ENCODE measurements at regions not wholly inside any gene's neighbourhood (a gene's known extent, or its start where the extent isn't known, plus 50 kb on each side); places are given as distances from the start of the nearest gene placed in this dataset.

DNA sequence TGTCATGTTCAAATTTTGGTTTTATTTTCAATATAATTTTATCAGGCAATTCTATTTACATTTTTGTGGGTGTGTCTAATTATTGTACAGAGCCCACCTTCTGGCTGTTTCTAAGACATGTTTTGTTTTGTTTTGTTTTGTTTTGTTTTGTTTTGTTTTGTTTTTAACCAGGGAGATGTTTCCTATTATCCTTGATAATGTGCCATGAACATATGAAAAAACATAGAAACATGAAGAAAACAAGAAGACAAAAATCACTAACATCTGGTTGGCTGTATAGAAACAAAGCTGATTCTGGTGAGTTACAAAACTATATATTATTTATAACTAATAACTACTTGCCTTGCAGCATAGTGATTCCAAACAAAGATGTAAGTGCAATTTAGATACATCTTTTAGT lies 128.1 kb upstream of the TRPC4 start:
- intact Hi-C loops (cut with DNase I): no loop called here
- no peaks in the 10 kb centered on the region for H3K27me3 ChIP-seq (ENCODE audit: control insufficient read depth, insufficient read depth)
- no peaks in the 10 kb centered on the region for H3K9me3 ChIP-seq (ENCODE audit: control insufficient read depth, low read length)
- ATAC-seq: no peak
- H3K4me3 ChIP-seq (ENCODE audit: low read length): no peak overlapping the region
- no peak for DNase-seq
- no peak overlapping the region for H3K27ac ChIP-seq (ENCODE audit: low read length)
- H3K4me1 ChIP-seq (ENCODE audit: control insufficient read depth, insufficient read depth, low read length): no peaks in the 10 kb centered on the region

DNA sequence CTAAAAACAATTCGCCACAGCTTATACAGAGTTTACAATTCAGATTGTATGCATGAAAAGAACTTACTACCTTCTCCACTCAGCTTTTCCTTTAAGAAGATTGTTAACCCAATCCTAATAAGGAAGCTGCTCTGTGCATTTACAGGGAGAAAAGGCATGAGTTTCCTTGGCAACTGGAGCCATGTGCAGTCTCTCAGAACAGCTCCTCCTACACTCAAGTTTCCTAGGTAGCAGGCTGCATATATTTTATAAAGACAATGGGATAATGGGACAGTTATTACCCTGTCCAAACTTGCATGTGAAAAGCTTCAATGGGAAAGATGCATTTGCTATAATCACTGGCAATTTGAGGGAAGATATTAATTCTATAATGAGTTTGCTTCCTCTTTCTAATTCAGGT lies 125.5 kb upstream of the TRPC4 start:
- Histone ChIP-seq H3K4me3 (ENCODE audit: low read length) (no peak overlapping the region), H3K9me3 (ENCODE audit: control insufficient read depth, low read length) (no peaks in the 10 kb centered on the region), H3K27ac (ENCODE audit: low read length) (no peak overlapping the region), H3K27me3 (ENCODE audit: control insufficient read depth, insufficient read depth) (no peaks in the 10 kb centered on the region), H3K4me1 (ENCODE audit: control insufficient read depth, insufficient read depth, low read length) (no peaks in the 10 kb centered on the region)
- ATAC-seq (no peak), DNase-seq (no peak)
- intact Hi-C loops (cut with DNase I): no loop called here
- WGBS: 48% methylated on average over 1 of the region's 1 CpG

DNA sequence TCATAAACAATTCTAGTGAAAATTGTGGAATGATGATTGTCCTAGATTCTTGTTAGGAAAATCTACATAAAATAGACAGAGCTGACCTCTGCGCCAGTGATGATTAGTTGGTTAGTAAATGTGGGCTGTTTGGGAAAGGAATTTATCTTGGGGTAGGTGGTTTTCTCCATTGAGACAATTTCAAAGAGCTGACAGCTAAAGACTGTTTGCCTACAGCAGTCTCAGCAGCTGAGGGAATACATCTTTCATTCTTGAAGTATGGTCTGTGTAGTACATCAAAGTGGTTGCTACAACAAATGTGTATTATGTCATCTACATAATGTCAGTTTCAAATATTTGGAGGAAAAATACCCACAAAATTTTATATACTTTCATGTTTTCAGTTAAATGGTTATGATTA lies 117.2 kb upstream of the TRPC4 start:
- Histone ChIP-seq H3K9me3 (ENCODE audit: control insufficient read depth, low read length) (no peaks in the 10 kb centered on the region), H3K27me3 (ENCODE audit: control insufficient read depth, insufficient read depth) (no peaks in the 10 kb centered on the region), H3K4me3 (ENCODE audit: low read length) (no peak overlapping the region), H3K27ac (ENCODE audit: low read length) (no peak overlapping the region), H3K4me1 (ENCODE audit: control insufficient read depth, insufficient read depth, low read length) (no peaks in the 10 kb centered on the region)
- no peak for DNase-seq
- ATAC-seq: no peak
- 89% methylated on average over 1 of the region's 1 CpG for WGBS
- intact Hi-C loops (cut with DNase I): no loop called here

DNA sequence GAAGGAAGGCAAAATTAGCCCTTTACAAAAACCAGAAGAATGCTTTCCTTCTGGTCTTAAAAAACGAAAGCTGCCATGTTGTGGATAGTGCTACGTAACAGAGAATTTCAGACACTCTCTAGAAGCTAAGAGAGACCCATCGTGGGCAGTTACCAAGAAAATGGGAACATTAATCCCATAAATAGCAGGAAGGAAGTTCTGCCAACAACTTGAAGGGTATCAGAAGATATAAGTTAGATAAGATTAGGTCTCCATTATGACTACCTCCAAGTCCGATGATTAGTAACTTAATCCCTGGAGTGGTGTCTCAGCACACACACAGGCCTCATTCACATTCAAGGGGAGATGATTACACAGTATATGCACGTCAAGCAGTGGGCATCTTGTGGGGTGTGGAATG lies 115.7 kb upstream of the TRPC4 start:
- H3K27ac ChIP-seq (ENCODE audit: low read length): no peak overlapping the region
- no peak overlapping the region for H3K4me3 ChIP-seq (ENCODE audit: low read length)
- ATAC-seq (no peak), DNase-seq (no peak)
- H3K27me3 ChIP-seq (ENCODE audit: control insufficient read depth, insufficient read depth): no peaks in the 10 kb centered on the region
- H3K4me1 ChIP-seq (ENCODE audit: control insufficient read depth, insufficient read depth, low read length): no peaks in the 10 kb centered on the region
- no peaks in the 10 kb centered on the region for H3K9me3 ChIP-seq (ENCODE audit: control insufficient read depth, low read length)
- intact Hi-C loops (cut with DNase I): no loop called here
- 82% methylated on average over 5 of the region's 5 CpGs for WGBS

DNA sequence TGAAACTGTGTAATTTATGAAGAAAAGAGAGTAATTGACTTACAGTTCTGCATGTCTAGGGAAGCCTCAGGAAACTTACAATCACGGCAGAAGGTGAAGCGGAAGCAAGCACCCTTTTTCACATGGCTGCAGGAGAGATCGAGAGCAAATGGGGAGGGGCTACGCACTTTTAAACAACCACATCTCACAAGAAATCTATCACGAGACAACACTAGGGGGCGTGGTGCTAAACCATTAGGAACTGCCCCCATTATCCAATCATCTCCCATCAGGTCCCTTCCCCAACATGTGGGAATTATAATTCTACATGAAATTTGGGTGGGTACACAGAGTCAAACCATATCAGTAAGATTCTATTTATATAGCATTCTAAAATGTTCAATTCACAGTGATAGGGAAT lies 114.8 kb upstream of the TRPC4 start:
- DNase-seq (no peak), ATAC-seq (no peak)
- no peak overlapping the region for H3K4me3 ChIP-seq (ENCODE audit: low read length)
- WGBS: 85% methylated on average over 6 of the region's 6 CpGs
- intact Hi-C loops (cut with DNase I): no loop called here
- no peaks in the 10 kb centered on the region for H3K9me3 ChIP-seq (ENCODE audit: control insufficient read depth, low read length)
- H3K4me1 ChIP-seq (ENCODE audit: control insufficient read depth, insufficient read depth, low read length): no peaks in the 10 kb centered on the region
- no peak overlapping the region for H3K27ac ChIP-seq (ENCODE audit: low read length)
- H3K27me3 ChIP-seq (ENCODE audit: control insufficient read depth, insufficient read depth): no peaks in the 10 kb centered on the region

DNA sequence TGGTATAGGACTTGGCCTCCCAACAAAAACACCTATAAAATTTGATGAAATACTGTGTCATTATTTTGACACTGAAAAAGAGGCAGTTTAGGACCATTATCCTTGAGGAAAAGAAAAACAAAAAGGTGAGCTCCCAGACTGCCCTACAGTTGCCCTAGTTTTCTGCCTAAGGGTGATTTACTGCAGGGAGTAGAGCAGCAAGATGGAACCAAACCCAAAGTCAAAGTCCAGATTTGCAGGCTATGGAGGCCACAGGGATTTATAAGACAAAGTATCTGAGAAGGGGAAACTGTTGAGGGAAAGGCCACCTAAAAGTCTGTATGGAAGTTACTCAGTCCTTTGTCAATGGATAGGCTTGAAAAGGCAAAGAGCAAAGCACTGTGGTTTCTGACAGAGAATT lies 112.4 kb upstream of the TRPC4 start:
- Histone ChIP-seq H3K27ac (ENCODE audit: low read length) (no peak overlapping the region), H3K9me3 (ENCODE audit: control insufficient read depth, low read length) (no peaks in the 10 kb centered on the region), H3K27me3 (ENCODE audit: control insufficient read depth, insufficient read depth) (no peaks in the 10 kb centered on the region), H3K4me1 (ENCODE audit: control insufficient read depth, insufficient read depth, low read length) (no peaks in the 10 kb centered on the region), H3K4me3 (ENCODE audit: low read length) (no peak overlapping the region)
- DNase-seq (no peak), ATAC-seq (no peak)
- intact Hi-C loops (cut with DNase I): no loop called here

DNA sequence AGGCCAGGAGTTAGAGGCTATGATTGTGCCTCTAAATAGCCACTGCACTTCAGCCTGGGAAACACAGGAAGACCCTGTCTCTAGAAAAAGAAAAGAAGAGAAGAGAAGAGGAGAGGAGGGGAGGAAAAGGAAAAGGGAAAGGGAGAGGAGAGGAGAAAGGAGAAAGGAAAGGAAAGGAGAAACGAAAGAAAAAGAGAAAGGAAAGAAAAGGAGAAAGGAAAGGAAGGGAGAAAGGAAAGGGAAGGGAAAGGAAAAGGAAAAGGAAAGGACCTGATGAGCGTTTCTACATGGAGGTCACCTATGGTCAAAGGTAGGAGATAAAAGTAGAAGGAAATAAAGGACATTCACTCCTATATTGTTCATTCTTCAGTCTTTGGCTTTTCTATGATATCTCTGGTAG lies 109.1 kb upstream of the TRPC4 start:
- Histone ChIP-seq H3K27me3 (ENCODE audit: control insufficient read depth, insufficient read depth) (no peaks in the 10 kb centered on the region), H3K4me3 (ENCODE audit: low read length) (no peak overlapping the region), H3K4me1 (ENCODE audit: control insufficient read depth, insufficient read depth, low read length) (no peaks in the 10 kb centered on the region), H3K27ac (ENCODE audit: low read length) (no peak overlapping the region), H3K9me3 (ENCODE audit: control insufficient read depth, low read length) (no peaks in the 10 kb centered on the region)
- DNase-seq (no peak), ATAC-seq (no peak)
- intact Hi-C loops (cut with DNase I): no loop called here
- 64% methylated on average over 2 of the region's 2 CpGs for WGBS

DNA sequence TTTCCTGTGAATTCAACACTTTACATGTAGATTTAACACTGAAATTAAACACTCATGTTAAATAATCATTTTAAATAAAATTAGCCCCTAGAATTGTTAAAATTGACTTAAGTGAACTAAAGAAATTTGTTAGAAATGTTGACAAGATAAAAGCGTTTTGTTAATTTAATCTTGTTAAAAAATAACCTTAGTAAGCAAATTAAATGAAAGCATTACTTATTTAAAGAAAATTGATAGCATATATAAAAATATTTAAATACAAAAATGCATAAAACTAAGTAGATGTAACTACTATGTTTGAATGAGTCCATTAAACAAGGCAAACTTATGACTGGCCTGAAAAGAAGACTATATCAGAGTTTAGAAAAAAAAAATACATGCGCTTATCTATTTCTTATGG lies 99.0 kb upstream of the TRPC4 start:
- intact Hi-C loops (cut with DNase I): no loop called here
- WGBS: 65% methylated on average over 2 of the region's 2 CpGs
- no peak overlapping the region for H3K27ac ChIP-seq (ENCODE audit: low read length)
- no peaks in the 10 kb centered on the region for H3K9me3 ChIP-seq (ENCODE audit: control insufficient read depth, low read length)
- H3K27me3 ChIP-seq (ENCODE audit: control insufficient read depth, insufficient read depth): no peaks in the 10 kb centered on the region
- no peaks in the 10 kb centered on the region for H3K4me1 ChIP-seq (ENCODE audit: control insufficient read depth, insufficient read depth, low read length)
- DNase-seq: no peak
- ATAC-seq: no peak
- H3K4me3 ChIP-seq (ENCODE audit: low read length): no peak overlapping the region

DNA sequence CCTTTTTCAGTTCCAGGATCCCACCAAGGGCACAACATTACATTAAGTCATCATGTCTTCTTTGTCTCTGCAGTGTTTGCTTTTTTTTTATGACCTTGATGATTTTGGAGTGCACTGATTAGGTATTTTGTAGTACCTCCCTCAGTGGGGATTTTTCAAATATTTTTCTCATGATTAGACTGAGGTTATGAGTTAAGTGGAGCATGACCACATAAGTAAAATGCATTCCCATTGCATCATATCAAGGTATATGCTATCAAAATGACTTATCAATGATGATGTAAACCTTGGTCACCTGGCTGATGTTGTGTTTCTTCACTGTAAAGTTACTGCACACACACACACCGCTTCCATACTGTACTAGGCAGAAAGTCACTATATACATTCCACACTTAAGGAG lies 96.7 kb upstream of the TRPC4 start:
- DNase-seq (no peak), ATAC-seq (no peak)
- 86% methylated on average over 1 of the region's 1 CpG for WGBS
- Histone ChIP-seq H3K4me1 (ENCODE audit: control insufficient read depth, insufficient read depth, low read length) (no peaks in the 10 kb centered on the region), H3K4me3 (ENCODE audit: low read length) (no peak overlapping the region), H3K27me3 (ENCODE audit: control insufficient read depth, insufficient read depth) (no peaks in the 10 kb centered on the region), H3K27ac (ENCODE audit: low read length) (no peak overlapping the region), H3K9me3 (ENCODE audit: control insufficient read depth, low read length) (no peaks in the 10 kb centered on the region)
- intact Hi-C loops (cut with DNase I): no loop called here

DNA sequence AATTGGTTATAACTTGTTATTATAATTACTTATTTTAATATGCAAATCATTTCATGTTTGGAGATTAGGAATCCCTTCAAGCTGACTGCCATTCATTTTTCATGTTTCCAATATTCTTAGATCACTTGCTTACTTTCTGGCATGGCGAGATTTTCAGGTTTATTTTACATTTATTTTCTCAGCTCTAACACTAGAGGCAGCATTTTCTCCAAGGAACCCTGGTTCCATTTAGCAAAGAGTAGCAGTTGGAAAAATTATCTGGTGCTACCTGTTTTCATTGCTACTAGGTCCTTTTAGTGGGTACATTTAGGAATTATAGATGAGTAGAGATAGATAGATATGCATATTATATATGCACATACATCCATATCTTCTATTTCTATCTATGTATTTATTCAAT lies 90.9 kb upstream of the TRPC4 start:
- intact Hi-C loops (cut with DNase I): no loop called here
- Histone ChIP-seq H3K4me1 (ENCODE audit: control insufficient read depth, insufficient read depth, low read length) (no peaks in the 10 kb centered on the region), H3K27me3 (ENCODE audit: control insufficient read depth, insufficient read depth) (no peaks in the 10 kb centered on the region), H3K4me3 (ENCODE audit: low read length) (no peak overlapping the region), H3K9me3 (ENCODE audit: control insufficient read depth, low read length) (no peaks in the 10 kb centered on the region), H3K27ac (ENCODE audit: low read length) (no peak overlapping the region)
- no peak for ATAC-seq
- DNase-seq: no peak
- WGBS: 83% methylated on average over 1 of the region's 1 CpG

DNA sequence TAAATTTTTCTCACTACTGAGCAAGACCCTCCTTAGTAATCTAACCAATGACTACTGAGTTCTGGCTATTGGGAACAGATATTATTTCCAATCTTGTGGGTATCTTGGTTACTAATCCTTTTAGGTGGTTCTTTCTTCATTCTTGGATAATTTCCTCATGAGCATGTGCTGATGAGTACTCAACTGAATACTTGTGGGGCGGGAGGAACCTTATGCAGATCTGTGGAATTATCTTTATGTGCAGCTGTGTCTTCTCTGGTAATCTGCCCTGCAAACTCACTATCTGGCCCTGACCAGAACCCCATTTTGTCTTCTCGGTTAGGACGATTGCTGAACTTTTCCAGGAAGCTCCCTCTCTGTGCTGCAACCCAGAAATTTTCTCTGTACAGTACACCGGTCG lies 89.7 kb upstream of the TRPC4 start:
- no peak for DNase-seq
- Histone ChIP-seq H3K4me1 (ENCODE audit: control insufficient read depth, insufficient read depth, low read length) (no peaks in the 10 kb centered on the region), H3K27ac (ENCODE audit: low read length) (no peak overlapping the region), H3K27me3 (ENCODE audit: control insufficient read depth, insufficient read depth) (no peaks in the 10 kb centered on the region), H3K4me3 (ENCODE audit: low read length) (no peak overlapping the region), H3K9me3 (ENCODE audit: control insufficient read depth, low read length) (no peaks in the 10 kb centered on the region)
- intact Hi-C loops (cut with DNase I): no loop called here
- WGBS: 78% methylated on average over 5 of the region's 5 CpGs
- ATAC-seq: no peak

DNA sequence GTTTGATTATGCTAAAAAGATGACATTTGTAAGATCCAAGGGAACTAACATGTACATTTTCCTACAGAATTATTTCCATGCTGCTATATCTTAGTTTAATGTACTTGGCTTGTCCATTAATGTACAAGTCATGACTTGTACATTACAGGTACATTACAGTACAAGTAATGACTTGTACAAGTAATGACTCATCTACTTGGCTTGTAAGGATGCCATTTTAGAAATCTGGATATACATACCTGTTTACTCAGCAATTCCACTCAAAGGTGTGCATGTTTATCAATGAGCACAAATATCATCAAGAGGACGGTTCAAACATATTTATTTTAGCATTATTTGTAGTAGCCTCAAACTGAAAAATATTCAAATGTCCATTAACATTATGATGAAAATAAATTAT lies 87.0 kb upstream of the TRPC4 start:
- WGBS: 87% methylated on average over 1 of the region's 1 CpG
- intact Hi-C loops (cut with DNase I): no loop called here
- Histone ChIP-seq H3K4me1 (ENCODE audit: control insufficient read depth, insufficient read depth, low read length) (no peaks in the 10 kb centered on the region), H3K27ac (ENCODE audit: low read length) (no peak overlapping the region), H3K9me3 (ENCODE audit: control insufficient read depth, low read length) (no peaks in the 10 kb centered on the region), H3K27me3 (ENCODE audit: control insufficient read depth, insufficient read depth) (no peaks in the 10 kb centered on the region), H3K4me3 (ENCODE audit: low read length) (no peak overlapping the region)
- ATAC-seq (no peak), DNase-seq (no peak)
